ENCODE measurements at regions not wholly inside any gene's neighbourhood (a gene's known extent, or its start where the extent isn't known, plus 50 kb on each side); places are given as distances from the start of the nearest gene placed in this dataset.
A peak's percentile ranks its signal among the peaks of the same experiment; 100 is the strongest.

- no peaks in the 10 kb centered on the region for H3K4me1 ChIP-seq
- intact Hi-C loops (cut with DNase I), result no loop called here
- H3K27ac ChIP-seq, result no peak overlapping the region
- ATAC-seq, result no peak
- H3K27me3 ChIP-seq, result no peaks in the 10 kb centered on the region
- no peak overlapping the region for H3K4me3 ChIP-seq
- H3K9me3 ChIP-seq, result no peaks in the 10 kb centered on the region
- no peak for TF ChIP-seq CTCF (IDR thresholded peaks at IDR 0.05)
- no peaks in the 10 kb centered on the region for H3K36me3 ChIP-seq
- no peak for DNase-seq
These were observed 515.9 kb downstream of the EIPR1 start for GRCh38 chr2:2861666-2862240.

DNA sequence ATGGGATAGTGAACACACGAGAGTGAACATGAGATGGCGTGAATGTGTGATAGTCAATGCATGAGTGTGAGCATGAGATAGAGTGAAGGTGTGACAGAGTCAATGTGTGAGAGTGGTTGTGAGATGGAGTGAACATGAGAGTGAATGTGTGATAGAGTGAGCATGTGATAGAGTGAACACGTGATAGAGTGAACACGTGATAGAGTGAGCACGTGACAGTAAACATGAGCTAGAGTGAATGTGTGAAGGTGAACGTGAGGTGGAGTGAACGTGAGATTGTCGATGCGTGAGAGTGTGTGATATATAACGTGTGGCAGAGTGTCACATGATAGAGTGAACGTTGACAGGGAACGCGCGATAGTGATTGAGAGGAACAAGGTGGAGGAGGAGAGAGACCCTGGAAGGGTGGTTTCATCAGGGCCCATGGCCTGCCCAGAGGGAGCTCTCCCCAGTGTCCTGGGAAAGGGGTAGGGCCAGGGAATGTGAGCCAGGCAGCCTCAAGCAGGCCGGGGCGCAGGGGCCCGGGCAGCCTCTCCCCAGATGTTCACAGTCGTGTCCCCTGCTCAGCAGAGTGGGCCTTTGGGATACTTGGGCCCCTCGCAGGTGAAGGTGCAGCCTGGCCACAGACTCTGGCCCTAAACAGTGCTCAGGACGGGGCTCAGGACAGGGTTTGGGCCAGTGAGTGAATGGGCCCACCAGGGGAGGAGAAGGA lies 516.9 kb downstream of the EIPR1 start:
- Histone ChIP-seq H3K9me3 (no peaks in the 10 kb centered on the region), H3K4me3 (no peak overlapping the region), H3K4me1 (no peaks in the 10 kb centered on the region), H3K27me3 (no peaks in the 10 kb centered on the region), H3K36me3 (no peaks in the 10 kb centered on the region), H3K27ac (no peak overlapping the region)
- ATAC-seq (no peak), DNase-seq (no peak)
- intact Hi-C loops (cut with DNase I), result no loop called here
- no peak for TF ChIP-seq CTCF (IDR thresholded peaks at IDR 0.05)

GRCh38 chr2:2859732-2860131 lies 517.9 kb downstream of the EIPR1 start:
- H3K36me3 ChIP-seq, result no peaks in the 10 kb centered on the region
- no peak overlapping the region for H3K27ac ChIP-seq
- H3K4me1 ChIP-seq, result no peaks in the 10 kb centered on the region
- no peaks in the 10 kb centered on the region for H3K27me3 ChIP-seq
- intact Hi-C loops (cut with DNase I), result no loop called here
- no peaks in the 10 kb centered on the region for H3K9me3 ChIP-seq
- ATAC-seq (no peak), DNase-seq (no peak)
- TF ChIP-seq CTCF (IDR thresholded peaks at IDR 0.05), result no peak
- no peak overlapping the region for H3K4me3 ChIP-seq

DNA sequence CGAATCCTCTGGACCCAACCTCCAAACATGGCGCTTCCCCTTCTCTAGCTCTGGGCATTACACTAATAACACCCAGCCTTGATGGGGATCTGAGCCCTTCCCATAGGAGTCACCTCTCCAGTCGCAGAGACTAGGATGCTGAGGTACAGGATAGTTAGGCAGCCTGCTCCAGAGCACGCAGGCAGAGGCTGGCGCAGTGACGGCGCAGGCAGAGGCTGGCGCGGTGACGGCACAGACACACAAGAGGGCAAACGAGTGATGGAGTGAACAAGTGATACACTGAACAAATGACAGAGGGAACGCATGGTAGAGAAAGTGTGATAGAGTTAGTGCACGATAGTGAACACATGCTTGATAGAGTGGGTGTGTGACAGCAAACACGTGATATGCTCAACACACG lies 518.5 kb downstream of the EIPR1 start:
- Histone ChIP-seq H3K36me3 (no peaks in the 10 kb centered on the region), H3K9me3 (no peaks in the 10 kb centered on the region), H3K4me3 (no peak overlapping the region), H3K27me3 (no peaks in the 10 kb centered on the region), H3K4me1 (no peaks in the 10 kb centered on the region), H3K27ac (no peak overlapping the region)
- intact Hi-C loops (cut with DNase I), result no loop called here
- DNase-seq (peak; percentile 41), ATAC-seq (no peak)
- no peak for TF ChIP-seq CTCF (IDR thresholded peaks at IDR 0.05)

DNA sequence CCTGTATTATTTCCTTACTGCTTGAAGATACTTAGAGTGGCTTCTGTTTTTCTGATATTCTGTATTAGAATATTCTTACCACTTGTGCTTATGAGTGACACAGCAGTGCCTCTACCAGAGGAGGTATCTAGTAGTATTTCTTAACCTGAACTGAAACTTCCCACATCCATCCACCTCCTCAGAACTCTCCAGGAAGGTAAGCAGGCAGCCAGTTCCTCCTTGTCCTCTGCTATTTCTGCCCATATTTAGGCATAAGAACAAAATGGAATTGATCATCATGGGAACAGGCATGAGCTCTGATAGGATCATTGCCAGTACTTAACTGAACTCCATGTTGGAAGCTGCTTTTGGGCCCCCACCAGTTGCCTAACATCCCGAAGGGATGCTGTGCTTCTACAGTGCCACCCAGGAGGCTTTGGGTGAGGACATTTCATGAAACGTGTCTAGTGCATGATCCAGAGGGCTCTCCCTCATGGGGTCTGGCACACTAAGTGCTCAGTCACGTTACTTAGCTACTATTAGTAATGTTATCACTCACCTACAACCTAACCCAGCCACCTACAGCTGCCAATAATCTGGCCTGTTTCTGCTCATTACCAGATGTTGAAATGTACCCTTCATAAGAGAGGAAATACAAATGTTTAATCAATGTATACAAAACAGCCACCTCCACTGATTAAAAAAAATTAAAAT lies 520.7 kb downstream of the EIPR1 start:
- DNase-seq (no peak), ATAC-seq (no peak)
- intact Hi-C loops (cut with DNase I), result no loop called here

More for the DNA sequence above, 520.7 kb downstream of the EIPR1 start:
- no peaks in the 10 kb centered on the region for H3K9me3 ChIP-seq
- H3K27ac ChIP-seq, result no peak overlapping the region
- H3K4me1 ChIP-seq, result no peaks in the 10 kb centered on the region
- H3K4me3 ChIP-seq, result no peak overlapping the region
- no peaks in the 10 kb centered on the region for H3K36me3 ChIP-seq
- no peaks in the 10 kb centered on the region for H3K27me3 ChIP-seq
- no peak for TF ChIP-seq CTCF (IDR thresholded peaks at IDR 0.05)

Measured in upper lobe of right lung (tissue), 1 donor.